ENCODE measurements at regions not wholly inside any gene's neighbourhood (a gene's known extent, or its start where the extent isn't known, plus 50 kb on each side); places are given as distances from the start of the nearest gene placed in this dataset.

DNA sequence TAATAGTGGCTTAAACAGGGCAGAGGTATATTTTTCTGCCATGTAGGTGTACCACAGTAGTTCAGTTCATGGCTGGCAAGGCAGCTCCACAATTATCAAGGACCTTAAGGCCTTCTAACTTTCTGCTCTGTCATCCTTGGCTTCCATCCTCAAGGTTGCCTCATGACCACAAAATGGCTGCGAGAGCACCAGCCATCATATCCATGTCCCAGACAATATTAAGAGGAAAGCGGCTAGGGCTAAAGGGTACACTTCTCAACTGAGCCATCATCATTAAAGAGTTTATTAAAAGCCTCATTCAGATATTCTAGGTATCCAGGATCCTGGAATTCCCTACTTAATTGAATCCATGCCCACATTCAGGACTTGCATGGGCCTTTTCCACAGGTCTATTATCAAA, 62.7 kb upstream of the MRI1 start:
- TF ChIP-seq, protein P1, sequence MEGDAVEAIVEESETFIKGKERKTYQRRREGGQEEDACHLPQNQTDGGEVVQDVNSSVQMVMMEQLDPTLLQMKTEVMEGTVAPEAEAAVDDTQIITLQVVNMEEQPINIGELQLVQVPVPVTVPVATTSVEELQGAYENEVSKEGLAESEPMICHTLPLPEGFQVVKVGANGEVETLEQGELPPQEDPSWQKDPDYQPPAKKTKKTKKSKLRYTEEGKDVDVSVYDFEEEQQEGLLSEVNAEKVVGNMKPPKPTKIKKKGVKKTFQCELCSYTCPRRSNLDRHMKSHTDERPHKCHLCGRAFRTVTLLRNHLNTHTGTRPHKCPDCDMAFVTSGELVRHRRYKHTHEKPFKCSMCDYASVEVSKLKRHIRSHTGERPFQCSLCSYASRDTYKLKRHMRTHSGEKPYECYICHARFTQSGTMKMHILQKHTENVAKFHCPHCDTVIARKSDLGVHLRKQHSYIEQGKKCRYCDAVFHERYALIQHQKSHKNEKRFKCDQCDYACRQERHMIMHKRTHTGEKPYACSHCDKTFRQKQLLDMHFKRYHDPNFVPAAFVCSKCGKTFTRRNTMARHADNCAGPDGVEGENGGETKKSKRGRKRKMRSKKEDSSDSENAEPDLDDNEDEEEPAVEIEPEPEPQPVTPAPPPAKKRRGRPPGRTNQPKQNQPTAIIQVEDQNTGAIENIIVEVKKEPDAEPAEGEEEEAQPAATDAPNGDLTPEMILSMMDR (IDR thresholded peaks at IDR 0.05): no peak
- TF ChIP-seq POLR2A (IDR thresholded peaks at IDR 0.05) (no peak), EP300 (IDR thresholded peaks at IDR 0.05) (no peak)
